ENCODE measurements at regions not wholly inside any gene's neighbourhood (a gene's known extent, or its start where the extent isn't known, plus 50 kb on each side); places are given as distances from the start of the nearest gene placed in this dataset.

- TF ChIP-seq CTCF (IDR thresholded peaks at IDR 0.05; ENCODE audit: poor library complexity), result no peak
- no peak for TF ChIP-seq EZH2 (IDR thresholded peaks at IDR 0.05; ENCODE audit: borderline replicate concordance)
- TF ChIP-seq EZH2phosphoT487 (IDR thresholded peaks at IDR 0.05; ENCODE audit: low read depth, severe bottlenecking, unreplicated experiment), result no peak
Measured at GRCh38 chr15:60264566-60264965, 133.2 kb downstream of the ANXA2 start.

Measured in hepatocyte (in vitro differentiated cells).